Activated CD8-positive, alpha-beta T cell treated with anti-CD3 and anti-CD28 coated beads, Interleukin-2, amount 10 ng/mL, durations not matched to agents 7 days and 5 days (primary cell): ENCODE measurements at regions not wholly inside any gene's neighbourhood (a gene's known extent, or its start where the extent isn't known, plus 50 kb on each side); places are given as distances from the start of the nearest gene placed in this dataset.

ENCODE experiments used
- ATAC-seq: fragments of 150-1000 bp; cut with Tn5 transposase; one replicate; pipeline ENCODE4 v1.10.0; 2021; ENCODE audit warnings: moderate library complexity
- CTCF ChIA-PET: fragments of 350-600 bp; sonication (Branson Sonifier 250); formaldehyde crosslinking; loops from one replicate; lab custom pipeline; 2021; ENCODE audit warnings: antibody characterized with exemption; lab: Charles Lee
- POLR2A ChIA-PET: fragments of 350-600 bp; sonication (Branson Sonifier 250); formaldehyde crosslinking; loops from one replicate; lab custom pipeline; 2021; ENCODE audit warnings: antibody characterized with exemption; lab: Charles Lee
- DNase-seq: peaks from one replicate; pipeline ENCODE4 v3.0.0-alpha.2; 2020
- H3K27ac Mint-ChIP-seq: one replicate; pipeline ENCODE4 v1.8.0; 2021; ENCODE audit warnings: mild to moderate bottlenecking, mixed read lengths
- H3K27me3 Mint-ChIP-seq: one replicate; pipeline ENCODE4 v1.8.0; 2021; ENCODE audit warnings: low read depth, mixed read lengths
- H3K36me3 Mint-ChIP-seq: one replicate; pipeline ENCODE4 v1.8.0; 2021; ENCODE audit warnings: low read depth, mixed read lengths
- H3K4me1 Mint-ChIP-seq: one replicate; pipeline ENCODE4 v1.8.0; 2021; ENCODE audit warnings: low read depth, mixed read lengths
- H3K4me3 Mint-ChIP-seq: one replicate; pipeline ENCODE4 v1.8.0; 2021; ENCODE audit warnings: mild to moderate bottlenecking, mixed read lengths
- H3K9me3 Mint-ChIP-seq: one replicate; pipeline ENCODE4 v1.8.0; 2022; ENCODE audit warnings: mixed read lengths; ENCODE audit not compliant: insufficient read depth

DNA sequence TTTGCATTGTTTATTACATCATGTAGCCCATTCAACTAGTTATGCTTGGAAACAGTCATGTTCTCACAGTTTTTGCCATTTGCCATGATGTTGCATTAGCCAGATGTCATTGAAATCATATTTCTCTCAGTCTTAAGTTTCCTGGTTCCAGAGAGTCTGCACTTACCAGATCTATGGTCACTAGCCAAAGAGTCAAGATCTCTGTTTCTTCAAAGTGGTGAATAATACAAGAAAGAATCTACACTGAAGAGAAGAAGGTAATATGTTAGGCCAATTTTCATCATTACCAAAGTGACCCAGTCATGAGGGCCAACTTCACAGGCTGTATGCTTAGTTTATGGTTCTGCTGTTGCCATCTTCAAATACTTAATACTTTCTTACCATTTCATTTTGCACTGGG is 89.0 kb upstream of the PHYHIPL start:
- POLR2A ChIA-PET = no interaction called here
- Mint-ChIP-seq H3K36me3 (no peaks in the 10 kb centered on the region), H3K4me1 (no peaks in the 10 kb centered on the region), H3K27me3 (no peaks in the 10 kb centered on the region), H3K27ac (no peak overlapping the region), H3K4me3 (no peak overlapping the region), H3K9me3 (no peaks in the 10 kb centered on the region)
- DNase-seq (no peak), ATAC-seq (no peak)
- CTCF ChIA-PET = no interaction called here

DNA sequence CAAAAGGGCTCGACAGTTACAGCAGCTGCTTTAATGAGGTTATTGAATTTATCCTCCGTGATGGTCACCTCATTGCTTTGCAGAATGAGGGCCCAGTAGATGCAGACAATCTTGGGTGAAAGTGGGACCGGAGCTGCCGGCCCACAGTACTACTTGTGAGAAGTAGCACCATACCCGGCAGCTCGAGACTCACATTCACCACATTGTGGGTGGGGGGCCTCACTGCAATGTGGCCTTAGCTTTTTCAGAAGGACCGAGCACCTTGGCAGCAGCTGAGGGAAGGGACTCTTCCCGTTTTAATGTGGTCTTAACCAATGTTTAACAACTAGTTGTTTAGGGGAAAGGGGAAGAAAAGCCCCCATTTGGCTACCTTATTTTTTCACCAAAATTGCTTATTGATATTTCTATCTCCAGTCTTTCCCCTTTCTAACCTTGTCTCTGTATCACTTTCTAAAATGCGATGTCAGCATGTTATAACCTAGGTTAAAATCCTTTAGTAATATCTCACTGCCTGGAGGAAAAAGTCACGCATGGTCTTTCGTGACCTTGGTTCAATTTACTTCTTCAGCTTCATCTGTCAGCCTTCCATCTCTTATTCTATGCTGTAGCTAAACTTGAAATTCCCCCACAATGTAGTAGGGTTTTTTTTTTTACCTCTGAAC is 87.4 kb upstream of the PHYHIPL start:
- Mint-ChIP-seq H3K4me1 (no peaks in the 10 kb centered on the region), H3K9me3 (no peaks in the 10 kb centered on the region), H3K27ac (no peak overlapping the region), H3K27me3 (no peaks in the 10 kb centered on the region), H3K4me3 (no peak overlapping the region), H3K36me3 (no peaks in the 10 kb centered on the region)
- CTCF ChIA-PET = no interaction called here
- no peak for ATAC-seq
- no peak for DNase-seq
- POLR2A ChIA-PET = no interaction called here

GRCh38 chr10:59090817-59091622 is 85.4 kb upstream of the PHYHIPL start:
- DNase-seq (no peak), ATAC-seq (no peak)
- H3K9me3 Mint-ChIP-seq = no peaks in the 10 kb centered on the region
- no peak overlapping the region for H3K27ac Mint-ChIP-seq
- POLR2A ChIA-PET = no interaction called here
- H3K36me3 Mint-ChIP-seq = no peaks in the 10 kb centered on the region
- no peak overlapping the region for H3K4me3 Mint-ChIP-seq
- no peaks in the 10 kb centered on the region for H3K27me3 Mint-ChIP-seq
- CTCF ChIA-PET = no interaction called here
- H3K4me1 Mint-ChIP-seq = no peaks in the 10 kb centered on the region

DNA sequence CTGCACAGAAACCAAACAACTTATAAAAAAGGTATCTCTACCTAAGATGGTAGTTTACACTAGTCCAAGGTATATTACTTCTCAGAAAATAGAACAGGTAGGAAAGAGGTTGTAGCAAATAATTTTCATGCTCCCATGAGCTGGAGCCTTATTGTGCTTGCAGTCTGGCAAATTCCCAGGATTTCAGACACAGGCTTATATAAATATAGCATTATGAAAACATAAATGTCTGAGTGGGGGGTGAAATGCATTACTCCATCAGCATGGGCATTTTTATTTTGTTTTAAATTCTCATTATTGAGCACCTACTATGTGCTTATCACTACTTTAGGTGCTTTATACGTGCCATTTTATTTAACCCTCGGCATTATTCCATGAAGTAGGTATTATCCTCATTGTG is 83.0 kb upstream of the PHYHIPL start:
- ATAC-seq = no peak
- POLR2A ChIA-PET = no interaction called here
- H3K4me1 Mint-ChIP-seq = no peaks in the 10 kb centered on the region
- no peaks in the 10 kb centered on the region for H3K27me3 Mint-ChIP-seq
- H3K27ac Mint-ChIP-seq = no peak overlapping the region
- no peaks in the 10 kb centered on the region for H3K36me3 Mint-ChIP-seq
- no peak overlapping the region for H3K4me3 Mint-ChIP-seq
- no peaks in the 10 kb centered on the region for H3K9me3 Mint-ChIP-seq
- DNase-seq = no peak
- CTCF ChIA-PET = no interaction called here

GRCh38 chr10:59096631-59097030 is 79.8 kb upstream of the PHYHIPL start:
- Mint-ChIP-seq H3K36me3 (no peaks in the 10 kb centered on the region), H3K9me3 (no peaks in the 10 kb centered on the region), H3K4me1 (no peaks in the 10 kb centered on the region), H3K27me3 (no peaks in the 10 kb centered on the region), H3K27ac (no peak overlapping the region), H3K4me3 (no peak overlapping the region)
- ChIA-PET POLR2A (no interaction called here), CTCF (no interaction called here)
- ATAC-seq (no peak), DNase-seq (no peak)

- no peaks in the 10 kb centered on the region for H3K4me1 Mint-ChIP-seq
- H3K36me3 Mint-ChIP-seq = no peaks in the 10 kb centered on the region
- ATAC-seq (no peak), DNase-seq (no peak)
- no peaks in the 10 kb centered on the region for H3K27me3 Mint-ChIP-seq
- no peak overlapping the region for H3K4me3 Mint-ChIP-seq
- H3K9me3 Mint-ChIP-seq = no peaks in the 10 kb centered on the region
- H3K27ac Mint-ChIP-seq = no peak overlapping the region
- POLR2A ChIA-PET = interaction anchor here (0.8 kb wide), 1 partner anchor 16 kb away, joined by 3 read pairs; no protein-coding TSS in a partner anchor
- CTCF ChIA-PET = no interaction called here
Measured at GRCh38 chr10:59098387-59098786, 78.1 kb upstream of the PHYHIPL start.

GRCh38 chr10:59098831-59099452 is 77.5 kb upstream of the PHYHIPL start:
- no peak overlapping the region for H3K4me3 Mint-ChIP-seq
- no peaks in the 10 kb centered on the region for H3K4me1 Mint-ChIP-seq
- no peak overlapping the region for H3K27ac Mint-ChIP-seq
- H3K9me3 Mint-ChIP-seq = no peaks in the 10 kb centered on the region
- H3K27me3 Mint-ChIP-seq = no peaks in the 10 kb centered on the region
- CTCF ChIA-PET = no interaction called here
- no peak for DNase-seq
- H3K36me3 Mint-ChIP-seq = no peaks in the 10 kb centered on the region
- POLR2A ChIA-PET = no interaction called here
- no peak for ATAC-seq

DNA sequence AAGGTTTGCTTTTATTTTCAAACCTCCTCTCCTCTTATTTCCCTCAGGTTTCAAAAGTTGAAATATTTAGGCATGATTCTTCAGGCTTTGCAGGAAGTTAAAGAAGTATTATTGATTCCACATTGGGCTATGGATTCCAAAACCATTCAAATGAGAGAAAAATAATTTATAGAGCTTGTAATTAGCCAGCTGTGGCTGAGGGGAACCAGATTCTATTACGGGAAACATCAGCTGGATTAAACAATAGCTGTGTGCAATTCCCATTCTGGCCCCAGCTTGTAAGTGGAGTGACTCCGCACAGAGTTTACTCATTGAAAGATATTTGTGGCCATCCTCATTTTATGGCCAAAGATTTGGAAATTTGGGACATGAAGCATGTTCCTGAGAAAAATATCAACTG is 77.0 kb upstream of the PHYHIPL start:
- H3K9me3 Mint-ChIP-seq = no peaks in the 10 kb centered on the region
- POLR2A ChIA-PET = no interaction called here
- ATAC-seq (no peak), DNase-seq (no peak)
- no peaks in the 10 kb centered on the region for H3K27me3 Mint-ChIP-seq
- no peak overlapping the region for H3K27ac Mint-ChIP-seq
- CTCF ChIA-PET = no interaction called here
- H3K36me3 Mint-ChIP-seq = no peaks in the 10 kb centered on the region
- H3K4me1 Mint-ChIP-seq = no peaks in the 10 kb centered on the region
- no peak overlapping the region for H3K4me3 Mint-ChIP-seq

DNA sequence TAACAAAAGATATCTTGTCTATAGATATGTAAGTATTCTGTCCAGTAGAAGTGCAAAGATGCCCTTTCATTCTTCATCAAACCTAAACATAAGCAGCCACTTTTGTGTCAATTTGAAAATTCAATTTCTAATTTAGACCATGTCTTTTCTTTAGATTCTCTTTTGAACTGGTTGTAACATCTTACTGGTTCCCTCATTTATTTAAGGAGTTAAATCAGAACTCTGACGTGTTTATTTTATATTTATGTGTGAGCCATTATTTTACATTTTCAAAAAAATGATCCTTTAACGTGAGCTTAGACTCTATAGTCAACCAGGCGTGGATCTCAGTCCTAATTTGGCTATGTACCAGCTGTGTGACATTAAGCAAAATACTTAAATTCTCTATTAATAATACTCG is 74.0 kb upstream of the PHYHIPL start:
- Mint-ChIP-seq H3K4me1 (no peaks in the 10 kb centered on the region), H3K27ac (no peak overlapping the region), H3K4me3 (no peak overlapping the region), H3K9me3 (no peaks in the 10 kb centered on the region), H3K36me3 (no peaks in the 10 kb centered on the region), H3K27me3 (no peaks in the 10 kb centered on the region)
- CTCF ChIA-PET = no interaction called here
- DNase-seq (no peak), ATAC-seq (no peak)
- POLR2A ChIA-PET = no interaction called here

GRCh38 chr10:59104186-59104585 is 72.3 kb upstream of the PHYHIPL start:
- Mint-ChIP-seq H3K4me3 (no peak overlapping the region), H3K27me3 (no peaks in the 10 kb centered on the region), H3K9me3 (no peaks in the 10 kb centered on the region), H3K36me3 (no peaks in the 10 kb centered on the region), H3K4me1 (no peaks in the 10 kb centered on the region), H3K27ac (no peak overlapping the region)
- DNase-seq (no peak), ATAC-seq (no peak)
- ChIA-PET POLR2A (no interaction called here), CTCF (no interaction called here)

GRCh38 chr10:59106441-59106840 is 70.0 kb upstream of the PHYHIPL start:
- Mint-ChIP-seq H3K4me1 (no peaks in the 10 kb centered on the region), H3K27me3 (no peaks in the 10 kb centered on the region), H3K9me3 (no peaks in the 10 kb centered on the region), H3K4me3 (no peak overlapping the region), H3K27ac (no peak overlapping the region), H3K36me3 (no peaks in the 10 kb centered on the region)
- ChIA-PET CTCF (no interaction called here), POLR2A (no interaction called here)
- DNase-seq = no peak
- ATAC-seq = no peak

- ChIA-PET CTCF (no interaction called here), POLR2A (no interaction called here)
- Mint-ChIP-seq H3K27me3 (no peaks in the 10 kb centered on the region), H3K36me3 (no peaks in the 10 kb centered on the region), H3K4me3 (no peak overlapping the region), H3K9me3 (no peaks in the 10 kb centered on the region), H3K4me1 (no peaks in the 10 kb centered on the region), H3K27ac (no peak overlapping the region)
- ATAC-seq (no peak), DNase-seq (no peak)
Measured at GRCh38 chr10:59107147-59107546, 69.3 kb upstream of the PHYHIPL start.
